Activated T-cell treated with anti-CD3 and anti-CD28 coated beads, Interleukin-2, amount 50 U/mL, for 24 hours (primary cell): ENCODE measurements at regions not wholly inside any gene's neighbourhood (a gene's known extent, or its start where the extent isn't known, plus 50 kb on each side); places are given as distances from the start of the nearest gene placed in this dataset.

ENCODE experiments used
- DNase-seq: peaks from one replicate; pipeline ENCODE4 v3.0.0-alpha.2; 2020
- H3K27ac Mint-ChIP-seq: 2 replicates; pipeline ENCODE4 v1.8.0; 2020; ENCODE audit warnings: mild to moderate bottlenecking, mixed read lengths
- H3K27me3 Mint-ChIP-seq: 2 replicates; pipeline ENCODE4 v1.8.0; 2020; ENCODE audit warnings: mixed read lengths
- H3K36me3 Mint-ChIP-seq: 2 replicates; pipeline ENCODE4 v1.8.0; 2020; ENCODE audit warnings: low read depth, mixed read lengths
- H3K4me1 Mint-ChIP-seq: 2 replicates; pipeline ENCODE4 v1.8.0; 2020; ENCODE audit warnings: low read depth, mixed read lengths
- H3K4me3 Mint-ChIP-seq: 2 replicates; pipeline ENCODE4 v1.8.0; 2020; ENCODE audit warnings: mild to moderate bottlenecking, moderate library complexity, mixed read lengths
- H3K9me3 Mint-ChIP-seq: 2 replicates; pipeline ENCODE4 v1.8.0; 2020; ENCODE audit warnings: mixed read lengths

DNA sequence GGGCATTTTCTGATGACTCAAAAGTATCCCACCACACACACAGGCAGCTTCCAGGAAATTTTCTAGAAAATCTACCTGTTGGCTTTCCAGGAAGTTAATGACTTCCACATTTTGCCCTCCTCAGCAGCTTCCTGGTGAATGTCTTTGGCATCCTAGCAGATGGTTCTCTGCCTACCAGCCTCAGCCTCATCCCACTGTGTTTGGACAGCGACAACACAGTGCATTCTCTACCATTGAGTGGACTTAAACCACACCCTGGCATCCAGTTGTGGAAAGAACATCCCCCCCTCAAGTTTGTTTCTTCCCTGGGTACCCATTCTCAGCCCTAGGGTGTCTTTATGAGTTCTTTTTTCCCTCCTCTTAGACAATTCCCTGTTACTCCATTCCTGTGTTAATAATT lies 50.8 kb upstream of the GADL1 start:
- H3K27me3 Mint-ChIP-seq, result peaks cover 6% of the 10 kb centered on the region
- no peaks in the 10 kb centered on the region for H3K36me3 Mint-ChIP-seq
- H3K4me1 Mint-ChIP-seq, result peaks cover 5% of the 10 kb centered on the region
- H3K9me3 Mint-ChIP-seq, result peaks cover 8% of the 10 kb centered on the region
- no peak overlapping the region for H3K4me3 Mint-ChIP-seq
- no peak for DNase-seq
- no peak overlapping the region for H3K27ac Mint-ChIP-seq

DNA sequence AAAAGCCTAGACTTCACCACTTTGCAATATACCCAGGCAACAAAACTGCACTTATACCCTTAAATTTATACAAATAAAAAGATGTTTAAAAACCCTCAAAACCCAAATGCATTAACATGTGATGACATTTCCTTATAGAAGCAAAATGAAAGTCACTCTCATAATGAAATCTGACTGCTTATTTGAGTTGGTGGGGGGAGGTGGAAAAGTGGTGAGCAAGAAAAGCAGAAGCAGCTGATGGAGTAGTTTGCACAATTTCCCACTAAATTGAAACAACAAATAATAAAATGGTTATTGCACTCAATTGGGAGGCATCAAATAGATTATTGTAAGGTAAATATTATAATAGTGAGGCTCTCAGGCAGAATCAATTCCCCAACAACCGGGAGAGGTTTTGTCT lies 54.0 kb upstream of the GADL1 start:
- H3K4me1 Mint-ChIP-seq, result peaks cover 5% of the 10 kb centered on the region
- no peaks in the 10 kb centered on the region for H3K9me3 Mint-ChIP-seq
- no peak for DNase-seq
- no peak overlapping the region for H3K27ac Mint-ChIP-seq
- peaks cover 4% of the 10 kb centered on the region for H3K27me3 Mint-ChIP-seq
- H3K4me3 Mint-ChIP-seq, result no peak overlapping the region
- H3K36me3 Mint-ChIP-seq, result no peaks in the 10 kb centered on the region

DNA sequence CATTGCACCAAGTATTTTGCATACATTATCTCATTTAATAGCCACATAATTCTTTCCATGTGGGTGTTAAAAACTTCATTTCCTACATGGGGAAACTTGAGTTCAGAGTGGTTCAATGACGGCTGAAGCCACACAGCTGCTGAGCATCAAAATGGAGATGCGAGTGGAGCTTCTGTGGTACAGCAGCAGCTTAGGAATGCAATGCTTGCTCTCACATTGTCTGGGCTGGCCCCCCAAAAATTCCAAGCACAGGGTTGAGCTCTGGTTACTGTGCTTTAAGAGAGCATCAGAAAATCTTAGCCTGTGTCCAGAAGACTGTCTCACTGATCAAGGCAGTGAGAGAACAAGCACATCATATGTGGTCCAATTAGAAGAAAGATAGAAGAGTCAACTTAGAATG lies 57.4 kb upstream of the GADL1 start:
- H3K27me3 Mint-ChIP-seq, result no peaks in the 10 kb centered on the region
- H3K27ac Mint-ChIP-seq, result no peak overlapping the region
- no peak overlapping the region for H3K4me3 Mint-ChIP-seq
- no peaks in the 10 kb centered on the region for H3K9me3 Mint-ChIP-seq
- H3K4me1 Mint-ChIP-seq, result peaks cover 5% of the 10 kb centered on the region
- no peaks in the 10 kb centered on the region for H3K36me3 Mint-ChIP-seq
- no peak for DNase-seq

DNA sequence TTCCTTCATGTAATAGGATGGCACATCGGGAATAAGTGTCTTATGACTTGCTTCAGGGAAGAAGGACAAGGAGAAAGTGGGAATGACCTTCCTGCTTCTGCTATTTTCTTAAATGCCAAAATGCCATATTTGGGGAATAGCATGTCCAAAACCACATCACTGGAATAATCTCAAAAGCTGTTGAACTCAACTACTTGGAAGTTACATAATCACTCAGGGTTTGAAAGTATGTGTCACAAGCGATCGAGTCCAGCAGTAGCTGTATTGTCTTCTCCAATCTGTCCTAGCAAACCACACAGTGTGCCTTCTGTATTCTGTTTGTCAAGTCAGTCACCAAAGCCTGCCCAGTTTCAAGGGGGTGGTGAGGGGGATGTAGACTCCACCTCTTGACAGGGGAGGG lies 58.3 kb upstream of the GADL1 start:
- no peak overlapping the region for H3K4me3 Mint-ChIP-seq
- H3K36me3 Mint-ChIP-seq, result no peaks in the 10 kb centered on the region
- DNase-seq, result no peak
- H3K27ac Mint-ChIP-seq, result no peak overlapping the region
- H3K9me3 Mint-ChIP-seq, result peaks cover 1% of the 10 kb centered on the region
- H3K27me3 Mint-ChIP-seq, result no peaks in the 10 kb centered on the region
- peaks cover 5% of the 10 kb centered on the region for H3K4me1 Mint-ChIP-seq

DNA sequence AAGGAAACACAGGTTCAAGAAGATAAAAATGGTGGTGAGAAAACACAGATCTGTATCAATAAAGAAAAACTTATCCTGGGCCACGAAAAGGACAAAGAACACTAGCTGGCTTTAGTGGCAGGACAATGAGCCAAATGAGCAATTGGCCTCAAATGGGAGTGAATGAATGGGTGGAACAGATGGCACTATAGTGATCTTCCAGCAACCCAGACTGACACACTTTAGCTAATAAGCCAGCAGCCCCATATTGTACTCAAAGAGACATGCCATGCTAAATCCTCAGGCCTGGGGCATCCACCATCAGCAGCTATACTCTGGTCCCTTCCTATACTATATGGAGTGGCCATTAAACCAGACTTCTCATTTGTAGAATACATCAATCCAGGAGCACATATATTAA lies 60.0 kb upstream of the GADL1 start:
- H3K4me3 Mint-ChIP-seq, result no peak overlapping the region
- no peak overlapping the region for H3K27ac Mint-ChIP-seq
- no peaks in the 10 kb centered on the region for H3K36me3 Mint-ChIP-seq
- DNase-seq, result no peak
- peaks cover 3% of the 10 kb centered on the region for H3K4me1 Mint-ChIP-seq
- peaks cover 9% of the 10 kb centered on the region for H3K9me3 Mint-ChIP-seq
- no peaks in the 10 kb centered on the region for H3K27me3 Mint-ChIP-seq

DNA sequence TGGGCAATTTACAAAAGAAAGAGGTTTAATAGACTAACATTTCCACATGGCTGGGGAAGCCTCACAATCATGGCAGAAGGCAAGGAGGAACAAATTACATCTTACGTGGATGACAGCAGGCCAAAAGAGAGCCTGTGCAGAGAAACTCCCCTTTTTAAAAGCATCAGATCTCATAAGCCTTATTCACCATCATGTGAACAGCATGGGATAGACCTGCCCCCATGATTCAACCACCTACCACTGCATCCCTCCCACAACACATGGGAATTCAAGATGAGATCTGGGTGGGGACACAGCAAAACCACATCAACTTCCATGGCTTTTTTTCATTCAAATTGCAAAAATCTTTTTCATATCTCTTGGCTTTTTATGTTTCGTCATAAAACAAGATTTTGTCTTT lies 67.6 kb upstream of the GADL1 start:
- H3K4me1 Mint-ChIP-seq, result peaks cover 3% of the 10 kb centered on the region

DNA sequence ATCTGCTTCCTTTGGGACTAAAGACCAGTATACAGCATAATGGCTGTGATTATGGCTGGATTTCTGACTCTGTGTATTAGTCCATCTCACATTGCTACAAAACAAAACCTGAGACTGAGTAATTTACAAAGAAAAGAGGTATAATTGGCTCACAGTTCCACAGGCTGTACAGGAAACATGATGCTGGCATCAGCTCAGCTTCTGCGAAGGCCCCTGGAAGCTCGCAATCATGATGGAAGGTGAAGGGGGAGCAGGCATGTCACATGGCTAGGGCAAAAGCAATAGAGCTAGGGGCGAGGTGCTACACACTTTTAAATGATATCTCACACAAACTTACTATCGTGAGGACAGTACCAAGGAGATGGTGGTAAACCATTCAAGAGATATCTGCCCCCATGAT lies 68.0 kb upstream of the GADL1 start:
- Mint-ChIP-seq H3K4me1 (peaks cover 3% of the 10 kb centered on the region), H3K4me3 (no peak overlapping the region), H3K27ac (no peak overlapping the region), H3K36me3 (no peaks in the 10 kb centered on the region), H3K9me3 (peaks cover 11% of the 10 kb centered on the region), H3K27me3 (peaks cover 12% of the 10 kb centered on the region)
- no peak for DNase-seq

More for the DNA sequence above, 67.6 kb upstream of the GADL1 start:
- peaks cover 12% of the 10 kb centered on the region for H3K27me3 Mint-ChIP-seq
- H3K4me3 Mint-ChIP-seq, result no peak overlapping the region
- DNase-seq, result no peak
- no peak overlapping the region for H3K27ac Mint-ChIP-seq
- H3K9me3 Mint-ChIP-seq, result peaks cover 11% of the 10 kb centered on the region
- no peaks in the 10 kb centered on the region for H3K36me3 Mint-ChIP-seq

DNA sequence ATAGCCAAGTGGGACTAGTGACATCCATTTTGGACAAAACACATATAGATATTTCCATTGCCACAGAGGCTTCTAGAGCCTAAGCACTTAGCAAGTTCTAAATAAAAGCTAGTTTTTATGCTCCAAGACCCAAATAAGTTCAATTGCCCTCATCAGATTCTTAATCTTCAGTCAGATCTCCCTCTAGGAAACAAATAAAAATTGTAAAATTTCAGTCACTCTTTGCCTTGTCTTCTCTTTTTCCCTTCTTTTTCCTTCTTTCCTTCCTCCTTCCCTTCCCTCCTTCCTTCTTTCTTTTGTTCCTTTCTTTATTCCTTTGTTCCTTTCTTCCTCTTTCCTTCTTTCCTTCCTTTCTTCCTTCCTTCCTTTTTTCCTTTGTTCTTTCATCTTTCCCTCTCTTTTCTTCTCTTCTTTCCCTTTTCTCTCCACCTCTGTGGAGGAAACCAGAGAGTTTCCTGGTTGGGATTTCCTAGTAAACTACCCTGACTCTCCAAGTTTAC lies 68.8 kb upstream of the GADL1 start:
- Mint-ChIP-seq H3K27me3 (peaks cover 12% of the 10 kb centered on the region), H3K36me3 (no peaks in the 10 kb centered on the region), H3K4me3 (no peak overlapping the region), H3K4me1 (peaks cover 3% of the 10 kb centered on the region), H3K9me3 (peaks cover 8% of the 10 kb centered on the region), H3K27ac (no peak overlapping the region)
- DNase-seq, result no peak

DNA sequence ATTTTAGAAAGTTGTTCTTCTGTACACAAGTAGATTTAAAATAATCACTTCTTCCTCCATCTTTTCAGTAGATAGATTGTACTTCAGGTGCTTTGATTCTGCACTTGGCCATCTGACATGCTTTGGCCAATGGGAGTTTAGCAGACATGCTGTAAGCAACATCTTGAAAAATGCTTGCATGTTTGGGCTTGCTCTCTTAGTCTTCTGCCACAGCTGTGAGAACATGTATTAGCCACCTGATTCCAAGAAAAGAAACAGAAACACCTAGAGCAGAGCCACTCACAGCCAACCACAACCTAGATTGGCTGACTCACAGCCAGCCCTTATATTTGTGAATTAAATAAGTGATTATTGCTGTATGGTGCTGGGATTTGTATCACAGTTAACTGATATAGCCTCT lies 70.2 kb upstream of the GADL1 start:
- Mint-ChIP-seq H3K4me3 (no peak overlapping the region), H3K27ac (no peak overlapping the region), H3K36me3 (no peaks in the 10 kb centered on the region), H3K9me3 (peaks cover under 1% of the 10 kb centered on the region), H3K4me1 (peaks cover 3% of the 10 kb centered on the region), H3K27me3 (peaks cover 12% of the 10 kb centered on the region)
- DNase-seq, result no peak

DNA sequence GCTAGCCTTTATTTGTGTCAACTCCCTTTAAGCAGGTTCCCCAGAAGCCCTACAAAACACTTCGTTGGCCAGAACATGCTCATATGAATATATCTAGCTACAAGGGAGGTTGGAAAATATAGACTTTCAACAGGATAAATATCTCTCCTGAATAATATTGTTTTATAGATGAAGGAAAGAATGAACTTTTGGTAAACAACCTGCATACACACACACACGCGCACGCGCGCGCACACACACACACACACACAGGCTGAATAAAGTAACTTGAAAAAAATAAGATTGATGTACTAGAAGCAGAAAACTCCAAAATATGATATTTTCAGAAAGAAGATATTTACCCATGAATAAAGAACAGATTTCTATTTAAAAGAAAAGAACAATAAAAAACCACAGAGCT lies 72.4 kb upstream of the GADL1 start:
- Mint-ChIP-seq H3K4me3 (no peak overlapping the region), H3K27me3 (peaks cover 12% of the 10 kb centered on the region), H3K27ac (no peak overlapping the region), H3K4me1 (peaks cover 3% of the 10 kb centered on the region), H3K9me3 (no peaks in the 10 kb centered on the region), H3K36me3 (no peaks in the 10 kb centered on the region)
- no peak for DNase-seq

DNA sequence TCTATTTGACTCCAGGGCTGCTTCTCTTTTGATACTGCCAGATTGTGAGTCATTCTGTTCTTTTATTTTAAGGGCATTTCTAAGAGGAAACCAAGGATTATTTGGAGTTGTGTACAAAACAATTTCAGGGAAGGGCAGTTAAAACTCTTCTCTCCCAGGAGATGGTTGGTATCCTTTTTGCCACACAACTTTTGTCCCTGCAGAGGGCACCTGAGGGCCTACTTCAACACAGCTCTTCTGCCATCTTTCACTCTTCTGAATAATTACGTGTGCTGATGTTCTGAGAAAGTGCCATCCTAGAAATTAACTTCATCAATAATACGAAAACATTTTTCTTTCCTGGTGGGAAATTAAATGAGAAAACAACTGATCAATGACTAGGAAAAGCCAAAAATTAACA lies 75.7 kb upstream of the GADL1 start:
- no peak overlapping the region for H3K4me3 Mint-ChIP-seq
- H3K27ac Mint-ChIP-seq, result no peak overlapping the region
- DNase-seq, result no peak
- no peaks in the 10 kb centered on the region for H3K9me3 Mint-ChIP-seq
- H3K27me3 Mint-ChIP-seq, result peaks cover 10% of the 10 kb centered on the region
- no peaks in the 10 kb centered on the region for H3K4me1 Mint-ChIP-seq
- no peaks in the 10 kb centered on the region for H3K36me3 Mint-ChIP-seq

DNA sequence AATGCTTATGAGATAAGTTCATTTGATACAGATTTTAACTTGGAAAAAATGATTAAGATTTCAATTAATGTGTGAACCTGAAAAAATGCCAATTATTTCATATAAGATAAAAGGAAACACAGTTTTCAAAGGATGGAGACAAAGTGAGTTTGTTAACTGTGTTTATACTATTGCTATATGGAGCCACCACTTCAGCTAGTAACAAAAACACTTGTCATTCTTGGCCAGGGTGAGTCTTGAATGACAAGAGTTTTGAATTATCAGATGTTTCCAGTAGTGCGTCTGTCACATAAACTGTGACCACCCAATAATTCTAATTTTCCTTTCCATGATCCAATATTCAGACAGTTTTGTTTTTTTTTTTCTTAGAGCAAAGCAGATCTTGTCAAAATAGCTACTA lies 78.0 kb upstream of the GADL1 start:
- Mint-ChIP-seq H3K27me3 (no peaks in the 10 kb centered on the region), H3K4me1 (no peaks in the 10 kb centered on the region), H3K4me3 (no peak overlapping the region), H3K36me3 (no peaks in the 10 kb centered on the region), H3K27ac (no peak overlapping the region), H3K9me3 (no peaks in the 10 kb centered on the region)
- DNase-seq, result no peak

DNA sequence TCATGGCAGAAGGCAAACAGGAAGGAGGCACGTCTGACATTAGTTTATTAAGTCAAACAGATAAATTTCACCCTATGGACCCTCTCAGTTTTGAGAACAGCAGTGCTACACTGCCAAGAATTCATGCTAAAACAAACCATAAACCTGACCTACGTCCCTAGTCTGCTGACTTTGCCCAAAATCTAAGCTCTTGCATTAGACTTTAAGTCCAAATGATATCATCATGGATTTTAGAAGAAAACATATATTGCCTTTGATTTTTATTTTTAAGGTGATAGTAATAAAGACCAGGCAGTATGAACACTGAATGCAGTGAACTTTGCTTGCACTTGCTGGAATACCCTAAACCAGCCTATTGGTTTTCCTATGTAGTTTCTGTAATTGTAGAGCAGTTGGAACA lies 79.6 kb upstream of the GADL1 start:
- H3K36me3 Mint-ChIP-seq, result no peaks in the 10 kb centered on the region
- H3K27ac Mint-ChIP-seq, result no peak overlapping the region
- H3K27me3 Mint-ChIP-seq, result no peaks in the 10 kb centered on the region
- DNase-seq, result no peak
- H3K9me3 Mint-ChIP-seq, result no peaks in the 10 kb centered on the region
- H3K4me1 Mint-ChIP-seq, result no peaks in the 10 kb centered on the region
- no peak overlapping the region for H3K4me3 Mint-ChIP-seq

DNA sequence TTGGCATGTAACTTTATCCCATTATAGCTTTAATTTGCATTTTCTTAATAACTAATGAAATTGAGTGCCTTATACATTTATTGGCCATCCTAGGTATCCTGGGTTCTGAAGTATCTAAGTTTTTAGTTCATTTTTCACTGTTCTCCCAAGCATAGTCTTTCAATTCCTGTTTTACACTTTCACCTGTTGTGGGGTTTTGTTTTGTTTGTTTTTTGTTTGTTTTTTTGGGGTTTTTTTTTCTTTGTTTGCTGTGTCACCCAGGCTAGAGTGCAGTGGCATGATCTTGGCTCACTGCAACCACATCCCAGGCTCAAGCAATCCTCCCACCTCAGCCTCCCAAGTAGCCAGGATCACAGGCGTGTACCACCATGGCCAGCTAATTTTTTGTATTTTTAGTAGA lies 83.1 kb upstream of the GADL1 start:
- Mint-ChIP-seq H3K27me3 (no peaks in the 10 kb centered on the region), H3K9me3 (no peaks in the 10 kb centered on the region), H3K36me3 (no peaks in the 10 kb centered on the region), H3K27ac (no peak overlapping the region), H3K4me1 (no peaks in the 10 kb centered on the region), H3K4me3 (no peak overlapping the region)
- DNase-seq, result no peak

DNA sequence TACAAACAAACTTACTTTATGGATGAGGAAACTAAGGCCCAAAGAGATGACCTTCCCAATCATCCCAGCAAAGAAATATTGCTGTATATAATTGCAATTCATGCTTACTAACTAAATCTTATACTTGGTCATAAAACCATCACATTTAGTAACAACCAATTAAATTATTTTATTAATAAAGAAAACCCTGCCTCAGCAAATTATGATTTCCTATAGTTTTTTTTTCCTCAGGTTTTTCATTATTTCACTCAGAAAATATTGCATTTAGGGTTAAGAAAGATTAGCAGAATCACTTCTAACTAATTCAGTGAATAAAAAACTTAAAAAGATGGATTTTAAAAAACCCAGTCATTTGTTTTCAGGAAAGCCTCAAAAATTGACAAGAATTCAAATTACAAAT lies 86.5 kb upstream of the GADL1 start:
- no peaks in the 10 kb centered on the region for H3K4me1 Mint-ChIP-seq
- DNase-seq, result no peak
- no peaks in the 10 kb centered on the region for H3K9me3 Mint-ChIP-seq
- H3K27me3 Mint-ChIP-seq, result no peaks in the 10 kb centered on the region
- H3K4me3 Mint-ChIP-seq, result no peak overlapping the region
- H3K36me3 Mint-ChIP-seq, result no peaks in the 10 kb centered on the region
- H3K27ac Mint-ChIP-seq, result no peak overlapping the region

DNA sequence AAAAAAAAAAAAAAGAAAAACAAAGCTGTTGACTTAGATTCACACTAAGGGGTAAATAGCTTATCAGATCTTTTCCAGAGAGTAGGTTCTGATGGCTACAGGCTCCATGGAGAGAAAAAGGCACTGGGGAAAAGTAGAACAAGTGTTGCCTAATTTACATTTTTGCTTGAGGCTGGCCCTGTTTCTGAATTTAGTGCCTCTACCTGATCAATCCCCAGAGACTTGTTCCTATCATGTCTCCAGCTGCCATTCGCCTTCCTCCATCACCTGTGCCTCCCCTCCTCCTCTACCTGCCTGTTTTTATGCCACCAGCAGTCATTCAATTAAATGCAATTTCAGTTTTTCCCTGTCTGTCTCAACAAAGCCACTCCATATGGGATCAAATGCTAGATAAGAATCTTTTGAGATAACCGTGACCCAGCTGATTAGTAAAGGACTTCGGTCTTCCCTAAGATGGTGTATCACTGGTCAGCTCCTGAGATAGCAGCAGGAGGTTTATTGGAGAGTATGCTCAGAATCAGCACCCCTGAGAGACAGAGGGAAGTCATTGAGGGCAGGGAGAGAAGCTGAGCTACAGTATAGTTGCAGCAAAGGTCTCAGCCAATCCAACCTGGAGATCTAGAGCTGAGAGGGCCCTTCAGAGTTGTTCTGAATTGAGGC lies 88.1 kb upstream of the GADL1 start:
- no peaks in the 10 kb centered on the region for H3K27me3 Mint-ChIP-seq
- no peaks in the 10 kb centered on the region for H3K4me1 Mint-ChIP-seq
- no peaks in the 10 kb centered on the region for H3K36me3 Mint-ChIP-seq
- no peak for DNase-seq
- H3K27ac Mint-ChIP-seq, result no peak overlapping the region
- no peaks in the 10 kb centered on the region for H3K9me3 Mint-ChIP-seq
- H3K4me3 Mint-ChIP-seq, result no peak overlapping the region
